ENCODE measurements at regions not wholly inside any gene's neighbourhood (a gene's known extent, or its start where the extent isn't known, plus 50 kb on each side); places are given as distances from the start of the nearest gene placed in this dataset.

GRCh38 chr16:85550422-85550864 lies 62.7 kb upstream of the GSE1 start:
- DNase-seq = no peak

GRCh38 chr16:85550953-85551924 lies 61.9 kb upstream of the GSE1 start:
- DNase-seq = peak; percentile 38 to 48

GRCh38 chr16:85552980-85553435 lies 60.1 kb upstream of the GSE1 start:
- no peak for DNase-seq

- DNase-seq = peak; percentile 16 to 75
Measured at GRCh38 chr16:85553436-85554113, 59.5 kb upstream of the GSE1 start.

- peak; percentile 64 to 72 for DNase-seq
Measured at GRCh38 chr16:85554114-85554888, 58.8 kb upstream of the GSE1 start.

GRCh38 chr16:85554889-85555718 lies 58.0 kb upstream of the GSE1 start:
- peak; percentile 60 to 83 for DNase-seq

GRCh38 chr16:85555719-85556455 lies 57.2 kb upstream of the GSE1 start:
- peak; percentile 59 to 74 for DNase-seq

GRCh38 chr16:85556456-85557082 lies 56.6 kb upstream of the GSE1 start:
- DNase-seq = peak; percentile 28 to 60

- peak; percentile 28 to 45 for DNase-seq
Measured at GRCh38 chr16:85557083-85557970, 55.8 kb upstream of the GSE1 start.

GRCh38 chr16:85557971-85558657 lies 55.0 kb upstream of the GSE1 start:
- peak; percentile 84 to 86 for DNase-seq

GRCh38 chr16:85560932-85561247 lies 52.2 kb upstream of the GSE1 start:
- DNase-seq = no peak

GRCh38 chr16:85561248-85562092 lies 51.7 kb upstream of the GSE1 start:
- no peak for DNase-seq

- DNase-seq = peak in 1 of 2 experiments; percentile 9
Measured at GRCh38 chr16:85562093-85562786, 50.9 kb upstream of the GSE1 start.

- no peak for DNase-seq
Measured at GRCh38 chr16:85563034-85563433, 50.1 kb upstream of the GSE1 start.
